Fibroblast of the conjunctiva (primary cell): ENCODE measurements at regions not wholly inside any gene's neighbourhood (a gene's known extent, or its start where the extent isn't known, plus 50 kb on each side); places are given as distances from the start of the nearest gene placed in this dataset.

Experiments
- DNase-seq: peaks from one replicate; pipeline ENCODE4 v3.0.0-alpha.2; 2010; ENCODE audit warnings: low read depth

- DNase-seq: no peak
These were observed 70.2 kb upstream of the ZFP64 start for GRCh38 chr20:52261792-52262191.

- no peak for DNase-seq
These were observed 67.7 kb upstream of the ZFP64 start for GRCh38 chr20:52259295-52259694.

GRCh38 chr20:52256454-52256853 is 64.9 kb upstream of the ZFP64 start:
- no peak for DNase-seq

GRCh38 chr20:52252664-52253063 is 61.1 kb upstream of the ZFP64 start:
- DNase-seq: no peak

GRCh38 chr20:52251827-52252226 is 60.2 kb upstream of the ZFP64 start:
- DNase-seq: no peak

GRCh38 chr20:52251136-52251700 is 59.6 kb upstream of the ZFP64 start:
- DNase-seq: no peak

- DNase-seq: no peak
These were observed 56.0 kb upstream of the ZFP64 start for GRCh38 chr20:52247548-52247947.

- DNase-seq: no peak
These were observed 54.8 kb upstream of the ZFP64 start for GRCh38 chr20:52246366-52246765.

GRCh38 chr20:52244702-52245101 is 53.1 kb upstream of the ZFP64 start:
- DNase-seq: no peak

- no peak for DNase-seq
These were observed 51.0 kb upstream of the ZFP64 start for GRCh38 chr20:52242237-52243230.
